Skin of body (tissue), 1 donor: ENCODE measurements at regions not wholly inside any gene's neighbourhood (a gene's known extent, or its start where the extent isn't known, plus 50 kb on each side); places are given as distances from the start of the nearest gene placed in this dataset.

Experiments used
- DNase-seq: peaks from one replicate; lab custom pipeline; 2025; lab: John Stamatoyannopoulos, UW

DNA sequence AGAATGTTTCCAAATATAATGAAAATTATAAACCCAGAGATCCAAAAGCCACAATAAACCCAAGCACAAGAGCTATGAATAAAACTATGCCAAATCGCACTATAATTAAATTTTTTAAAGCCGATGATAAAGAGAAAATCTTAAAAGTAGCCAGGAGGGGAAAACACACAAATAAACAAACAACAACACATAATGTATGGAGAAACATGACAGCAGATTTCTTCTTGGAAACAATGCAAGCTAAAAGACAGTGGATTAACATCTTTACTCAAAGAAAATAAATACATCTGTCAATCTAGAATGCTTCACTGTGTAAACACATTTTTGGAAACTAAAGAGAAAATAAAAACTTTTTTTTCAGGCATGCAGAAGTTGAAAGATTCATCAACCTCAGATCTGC lies 53.0 kb upstream of the SMOX start:
- no peak for DNase-seq

GRCh38 chr20:4091490-4092479 lies 56.8 kb upstream of the SMOX start:
- no peak for DNase-seq

DNA sequence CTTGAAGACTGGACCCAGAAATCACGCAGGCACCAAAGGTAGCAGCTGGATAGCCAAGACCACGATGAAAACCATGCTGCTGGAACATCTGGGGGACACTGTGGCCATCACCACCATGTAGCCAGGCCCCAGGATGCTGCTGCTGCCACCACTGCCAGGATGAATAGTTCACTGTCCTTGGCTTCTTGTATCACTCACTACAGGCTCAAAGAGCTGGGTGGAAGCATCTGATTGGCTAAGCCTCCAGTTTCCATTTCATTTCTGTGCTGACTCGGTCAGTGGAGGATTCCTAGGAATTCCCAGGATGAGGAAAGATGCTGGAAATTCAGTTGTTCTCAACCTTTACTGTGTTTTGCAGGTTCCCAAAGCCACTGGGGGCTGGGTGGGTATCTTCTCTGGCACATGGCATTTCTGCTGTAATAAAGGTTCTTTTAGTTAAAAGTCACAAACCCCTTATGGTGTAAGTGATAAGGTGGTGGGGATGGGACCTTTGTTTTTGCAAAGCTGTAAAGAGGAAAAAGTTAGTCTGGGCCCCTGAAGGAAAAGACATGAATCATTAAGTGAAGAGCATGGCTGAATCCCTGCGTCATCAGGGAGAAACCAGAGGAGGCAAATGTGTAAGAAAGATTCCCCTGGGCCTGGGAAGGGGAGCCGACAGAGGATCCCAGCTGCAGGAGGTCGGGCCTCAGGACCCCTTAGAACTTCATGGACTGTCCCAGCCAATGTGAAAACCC lies 57.7 kb upstream of the SMOX start:
- DNase-seq = no peak

- no peak for DNase-seq
These were observed 58.7 kb upstream of the SMOX start for GRCh38 chr20:4089756-4090487.

- no peak for DNase-seq
These were observed 59.9 kb upstream of the SMOX start for GRCh38 chr20:4088766-4089165.

DNA sequence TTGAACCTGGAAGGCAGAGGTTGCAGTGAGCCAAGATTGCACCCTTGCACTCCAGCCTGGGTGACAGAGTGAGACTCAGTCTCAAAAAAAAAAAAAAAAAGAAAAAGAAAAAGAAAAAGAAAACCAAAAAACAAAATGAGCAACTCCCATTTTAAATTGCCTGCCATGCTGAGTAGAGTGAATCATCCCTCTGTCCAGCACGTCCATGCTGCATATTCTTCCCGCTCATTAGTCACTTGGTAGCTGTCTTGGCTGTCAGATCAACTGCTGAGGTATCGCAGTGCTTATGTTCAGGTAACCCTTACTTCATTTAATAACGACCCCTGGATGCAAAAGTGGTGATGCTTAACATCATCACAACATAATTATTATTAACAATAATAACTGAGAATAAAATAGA lies 60.7 kb upstream of the SMOX start:
- DNase-seq = no peak

GRCh38 chr20:4086771-4087687 lies 61.6 kb upstream of the SMOX start:
- no peak for DNase-seq

DNA sequence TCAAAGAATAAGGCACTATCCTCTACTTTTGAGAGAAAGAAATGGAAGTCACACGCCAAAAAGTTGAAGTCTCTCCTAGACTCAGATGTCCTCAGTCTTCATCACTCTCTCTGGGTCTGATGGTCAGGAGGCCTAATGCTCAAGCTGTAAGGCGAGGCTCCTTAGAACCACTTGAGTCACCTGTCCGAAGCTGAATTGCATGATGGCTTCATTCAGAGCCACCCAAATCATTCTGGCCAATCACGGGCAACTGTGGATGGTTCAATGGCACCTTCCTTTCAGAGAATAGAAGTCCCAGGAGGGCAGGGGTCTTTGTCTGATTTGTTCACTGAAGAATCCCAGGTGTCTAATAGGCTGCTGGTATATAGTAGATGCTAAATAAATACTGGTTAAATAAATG lies 63.9 kb upstream of the SMOX start:
- no peak for DNase-seq

DNA sequence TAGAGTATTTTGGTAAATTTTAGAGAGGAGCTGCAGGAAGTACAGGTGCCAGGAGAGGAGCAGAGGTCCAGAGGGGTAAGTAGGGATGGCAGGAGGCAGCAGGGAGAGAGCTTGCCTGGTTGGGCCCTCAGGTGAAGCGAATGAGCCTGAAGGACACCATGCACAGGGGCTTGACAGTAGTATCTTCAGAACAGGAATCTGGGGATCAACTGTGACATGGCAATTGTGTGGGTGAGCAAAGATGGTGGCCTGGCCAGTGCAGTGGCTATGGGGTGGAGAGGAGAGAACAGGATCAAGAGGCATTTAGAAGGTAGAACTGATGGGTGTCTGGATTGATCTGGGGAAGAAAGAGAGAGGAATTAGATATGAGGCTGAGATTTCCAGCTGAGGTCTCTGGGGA lies 64.5 kb upstream of the SMOX start:
- DNase-seq = no peak

- DNase-seq = no peak
These were observed 65.3 kb upstream of the SMOX start for GRCh38 chr20:4083098-4083865.

- peak; percentile 61 for DNase-seq
These were observed 66.1 kb upstream of the SMOX start for GRCh38 chr20:4082406-4083097.

GRCh38 chr20:4081421-4081820 lies 66.1 kb upstream of the RNF24 start:
- no peak for DNase-seq

DNA sequence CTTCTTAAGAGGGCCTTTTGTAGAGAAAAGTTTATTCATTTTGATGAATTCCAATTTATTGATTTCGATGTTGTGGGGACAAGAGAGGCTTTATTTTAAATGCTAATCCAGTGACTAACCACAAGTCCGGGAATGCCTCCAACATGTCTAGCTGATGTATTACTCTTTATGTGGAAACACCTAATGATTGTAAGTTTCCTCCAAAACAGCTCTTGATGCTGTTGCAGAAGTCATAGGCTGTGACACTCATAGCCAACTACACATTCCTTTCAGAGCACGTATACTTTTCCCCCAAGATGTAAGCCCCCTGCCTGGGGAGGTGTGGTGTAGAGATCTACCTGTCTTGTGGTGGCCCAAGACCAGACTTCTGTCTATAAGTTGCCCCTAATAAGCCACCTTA lies 61.3 kb upstream of the RNF24 start:
- peak; percentile 80 for DNase-seq

GRCh38 chr20:4076033-4076432 lies 60.7 kb upstream of the RNF24 start:
- DNase-seq = no peak

DNA sequence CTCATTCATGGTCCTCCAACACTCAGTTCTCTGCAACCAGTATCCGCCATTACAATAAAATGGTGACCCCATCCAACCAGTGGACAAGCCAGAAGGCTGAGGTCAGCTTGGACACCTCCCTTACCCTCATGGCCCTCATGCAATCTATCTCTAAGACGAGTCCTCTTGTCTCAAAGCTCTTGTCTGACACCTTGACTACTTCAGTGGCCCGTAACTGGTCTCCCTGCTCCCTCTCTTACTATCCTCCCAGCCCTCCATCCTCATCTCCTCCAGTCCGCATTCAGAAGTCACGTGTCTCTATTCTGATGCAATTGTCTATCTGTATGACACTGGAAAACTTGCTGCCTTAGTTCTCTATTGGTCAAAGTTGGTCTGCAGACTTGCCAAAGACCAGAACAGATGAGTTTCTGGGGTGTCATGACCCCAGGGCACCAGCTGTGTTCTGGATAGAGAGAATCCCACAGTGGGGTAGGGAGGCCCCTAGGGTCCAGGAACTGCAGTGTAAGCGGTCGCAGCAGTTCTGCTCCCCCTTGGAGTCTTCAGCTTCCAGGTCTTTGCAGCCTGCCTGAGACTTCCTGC lies 59.6 kb upstream of the RNF24 start:
- DNase-seq = no peak

DNA sequence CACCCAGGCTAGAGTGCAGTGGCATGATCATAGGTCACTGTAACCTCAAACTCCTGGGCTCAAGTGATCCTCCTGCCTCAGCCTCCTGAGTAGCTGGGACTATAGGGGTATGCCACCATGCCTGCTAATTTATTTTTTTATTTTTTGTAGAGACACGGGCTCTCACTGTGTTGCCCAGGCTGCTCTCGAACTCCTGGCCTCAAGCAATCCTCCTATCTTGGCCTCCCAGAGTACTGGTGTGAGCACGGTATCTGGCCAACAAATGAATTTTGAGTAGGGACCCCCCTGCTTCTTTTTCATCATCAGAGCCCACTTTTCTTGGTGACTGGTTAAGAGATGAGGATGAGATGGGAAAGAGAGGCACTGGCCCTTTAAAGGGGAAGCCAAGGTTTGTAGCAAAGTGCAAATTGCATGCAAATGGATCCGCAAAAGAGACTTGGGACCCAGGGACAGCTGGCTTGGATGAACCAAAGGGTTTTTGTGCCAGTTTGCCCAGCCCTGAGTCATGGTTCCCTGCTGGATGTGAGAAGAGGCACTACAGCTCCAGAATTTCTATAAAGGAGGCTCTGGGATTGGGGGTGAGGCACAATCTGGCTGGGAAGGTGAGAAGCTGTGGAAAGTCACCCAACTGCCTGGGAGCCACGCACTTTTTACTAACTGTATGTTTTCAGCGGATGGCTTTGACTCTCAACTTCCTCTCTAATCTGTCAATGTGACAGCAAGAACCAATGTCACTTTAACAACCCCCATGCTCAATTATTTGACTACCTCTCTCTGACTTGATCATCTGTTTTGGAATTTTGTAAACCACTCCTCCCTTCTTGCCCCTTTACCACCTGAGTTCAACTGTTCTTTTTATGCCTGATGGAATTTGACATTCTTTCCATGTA lies 58.7 kb upstream of the RNF24 start:
- no peak for DNase-seq

- peak; percentile 63 for DNase-seq
These were observed 55.9 kb upstream of the RNF24 start for GRCh38 chr20:4071178-4071693.
